AG10803 (cell line): ENCODE measurements at regions not wholly inside any gene's neighbourhood (a gene's known extent, or its start where the extent isn't known, plus 50 kb on each side); places are given as distances from the start of the nearest gene placed in this dataset.

Experiments used
- DNase-seq: peaks from one replicate; pipeline ENCODE4 v3.0.0; 2010; ENCODE audit warnings: low read depth
- H3K4me3 ChIP-seq: 2 replicates; pipeline ENCODE4 v1.5.1; 2011; ENCODE audit warnings: mild to moderate bottlenecking, low read length, control low read depth
- TF ChIP-seq, protein P1 (sequence below): conservative IDR thresholded peaks from 2 replicates; pipeline ENCODE4 v1.5.1; 2011; ENCODE audit warnings: mild to moderate bottlenecking, low read length, control low read depth, inconsistent platforms

DNA sequence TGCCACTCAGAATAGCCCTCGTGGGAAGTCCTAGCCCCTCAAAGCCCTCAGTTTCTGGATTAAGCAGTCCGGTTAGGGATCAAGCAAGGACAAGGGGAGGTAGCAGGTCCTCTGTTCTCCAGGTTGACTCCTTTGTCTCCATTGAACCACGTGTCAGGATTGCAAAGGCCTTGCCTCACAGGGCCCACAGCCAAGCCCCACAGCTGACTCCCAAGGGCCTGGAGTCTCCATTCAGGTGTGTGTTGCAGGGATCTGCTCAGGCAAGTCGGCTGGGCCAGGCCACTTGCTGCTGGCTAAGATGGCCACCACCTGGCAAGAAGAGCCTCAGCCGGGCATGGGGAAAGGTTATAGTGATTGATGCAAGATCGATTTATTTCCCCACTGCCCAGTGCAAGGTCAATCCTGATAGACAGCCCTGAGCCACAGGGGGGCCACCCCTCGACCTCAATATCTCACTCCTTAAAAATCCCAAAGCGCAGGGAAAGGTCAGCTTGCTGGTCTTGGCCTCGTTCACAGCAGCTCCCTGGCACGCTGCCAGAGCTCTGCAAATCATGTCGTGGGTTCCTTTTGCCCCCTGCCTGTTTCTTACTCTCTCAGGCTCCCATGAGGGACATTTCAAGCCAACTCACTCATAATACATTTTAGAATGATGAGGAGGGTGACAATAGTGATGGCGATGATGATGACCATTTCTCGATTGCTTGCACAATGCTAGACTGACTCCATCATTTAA is 75.9 kb downstream of the EDN3 start:
- no peak for DNase-seq
- TF ChIP-seq, protein P1, sequence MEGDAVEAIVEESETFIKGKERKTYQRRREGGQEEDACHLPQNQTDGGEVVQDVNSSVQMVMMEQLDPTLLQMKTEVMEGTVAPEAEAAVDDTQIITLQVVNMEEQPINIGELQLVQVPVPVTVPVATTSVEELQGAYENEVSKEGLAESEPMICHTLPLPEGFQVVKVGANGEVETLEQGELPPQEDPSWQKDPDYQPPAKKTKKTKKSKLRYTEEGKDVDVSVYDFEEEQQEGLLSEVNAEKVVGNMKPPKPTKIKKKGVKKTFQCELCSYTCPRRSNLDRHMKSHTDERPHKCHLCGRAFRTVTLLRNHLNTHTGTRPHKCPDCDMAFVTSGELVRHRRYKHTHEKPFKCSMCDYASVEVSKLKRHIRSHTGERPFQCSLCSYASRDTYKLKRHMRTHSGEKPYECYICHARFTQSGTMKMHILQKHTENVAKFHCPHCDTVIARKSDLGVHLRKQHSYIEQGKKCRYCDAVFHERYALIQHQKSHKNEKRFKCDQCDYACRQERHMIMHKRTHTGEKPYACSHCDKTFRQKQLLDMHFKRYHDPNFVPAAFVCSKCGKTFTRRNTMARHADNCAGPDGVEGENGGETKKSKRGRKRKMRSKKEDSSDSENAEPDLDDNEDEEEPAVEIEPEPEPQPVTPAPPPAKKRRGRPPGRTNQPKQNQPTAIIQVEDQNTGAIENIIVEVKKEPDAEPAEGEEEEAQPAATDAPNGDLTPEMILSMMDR: no peak
- no peak overlapping the region for H3K4me3 ChIP-seq

GRCh38 chr20:59376998-59377397 is 76.6 kb downstream of the EDN3 start:
- no peak for DNase-seq
- no peak overlapping the region for H3K4me3 ChIP-seq
- TF ChIP-seq, protein P1: no peak

DNA sequence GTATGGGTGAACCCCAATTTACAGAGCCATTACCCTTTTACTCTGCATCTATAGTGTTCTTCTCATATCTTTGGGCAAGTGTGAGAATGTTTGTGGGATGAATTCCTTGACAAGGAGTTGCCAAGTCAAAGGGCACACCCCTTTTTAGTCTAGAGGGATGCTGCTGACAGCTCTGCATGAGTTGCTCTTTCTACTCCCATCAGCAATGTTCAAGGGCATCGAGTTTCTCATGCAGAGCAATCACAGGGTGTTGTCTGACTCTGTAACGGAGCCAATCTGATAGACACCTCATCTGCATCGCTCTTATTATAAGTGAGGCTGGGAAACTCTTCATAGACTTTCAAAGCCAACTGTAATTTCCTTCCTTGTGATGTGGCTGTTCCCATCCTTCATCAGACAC is 77.4 kb downstream of the EDN3 start:
- DNase-seq: no peak
- TF ChIP-seq, protein P1: no peak
- no peak overlapping the region for H3K4me3 ChIP-seq

GRCh38 chr20:59378396-59378795 is 78.0 kb downstream of the EDN3 start:
- no peak for DNase-seq
- TF ChIP-seq, protein P1: no peak
- no peak overlapping the region for H3K4me3 ChIP-seq

GRCh38 chr20:59378966-59379365 is 78.6 kb downstream of the EDN3 start:
- no peak for DNase-seq
- TF ChIP-seq, protein P1: no peak
- no peak overlapping the region for H3K4me3 ChIP-seq

DNA sequence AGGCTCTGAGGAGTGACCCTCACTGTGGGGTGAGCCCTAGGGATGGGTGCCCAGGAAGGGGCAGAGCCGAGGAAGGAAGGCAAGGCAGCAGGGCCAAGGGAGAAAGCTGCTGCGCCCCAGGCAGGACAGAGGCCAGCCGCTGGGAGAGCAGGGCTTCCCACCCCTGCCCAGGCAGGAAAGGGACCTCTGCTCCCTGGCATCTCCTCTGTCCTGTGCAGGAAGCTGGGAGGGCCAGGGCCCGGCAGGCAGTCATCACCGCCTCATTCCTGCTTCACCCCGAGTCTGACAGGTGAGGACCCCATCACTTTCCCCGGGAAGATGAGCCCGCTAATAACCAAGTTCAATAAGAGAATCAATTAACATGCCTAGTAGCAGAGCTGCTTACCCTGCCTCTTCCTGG is 81.3 kb downstream of the EDN3 start:
- TF ChIP-seq, protein P1: no peak
- DNase-seq: no peak
- H3K4me3 ChIP-seq: no peak overlapping the region

GRCh38 chr20:59382157-59382725 is 81.8 kb downstream of the EDN3 start:
- no peak overlapping the region for H3K4me3 ChIP-seq
- TF ChIP-seq, protein P1: no peak
- DNase-seq: no peak
